WERI-Rb-1 (cell line): ENCODE measurements at regions not wholly inside any gene's neighbourhood (a gene's known extent, or its start where the extent isn't known, plus 50 kb on each side); places are given as distances from the start of the nearest gene placed in this dataset.

Experiments used
- DNase-seq: peaks from one replicate; pipeline ENCODE4 v3.0.0-alpha.2; 2020
- H3K27ac ChIP-seq: fragments of 250-450 bp; sonication (Bioruptor Pico); 2 replicates; pipeline ENCODE4 v1.5.1; 2020; ENCODE audit warnings: mild to moderate bottlenecking, moderate library complexity
- H3K27me3 ChIP-seq: fragments of 250-450 bp; sonication (Bioruptor Pico); 2 replicates; pipeline ENCODE4 v1.5.1; 2021; ENCODE audit warnings: mild to moderate bottlenecking, low read depth, moderate library complexity; ENCODE audit not compliant: insufficient read depth, severe bottlenecking
- H3K36me3 ChIP-seq: fragments of 250-450 bp; sonication (Bioruptor Pico); 2 replicates; pipeline ENCODE4 v1.5.1; 2020; ENCODE audit warnings: mild to moderate bottlenecking, moderate library complexity
- H3K4me3 ChIP-seq: 2 replicates; pipeline ENCODE4 v1.5.1; 2011; ENCODE audit warnings: low read depth, mild to moderate bottlenecking, control low read depth, low read length
- H3K9me3 ChIP-seq: fragments of 250-450 bp; sonication (Bioruptor Pico); 2 replicates; pipeline ENCODE4 v1.5.1; 2021; ENCODE audit warnings: mild to moderate bottlenecking, moderate library complexity; ENCODE audit not compliant: severe bottlenecking
- TF ChIP-seq, protein P1 (sequence below): IDR thresholded peaks from 2 replicates; pipeline ENCODE4 v1.5.1; 2011; ENCODE audit warnings: low read depth, mild to moderate bottlenecking, control low read depth, inconsistent platforms, low read length

DNA sequence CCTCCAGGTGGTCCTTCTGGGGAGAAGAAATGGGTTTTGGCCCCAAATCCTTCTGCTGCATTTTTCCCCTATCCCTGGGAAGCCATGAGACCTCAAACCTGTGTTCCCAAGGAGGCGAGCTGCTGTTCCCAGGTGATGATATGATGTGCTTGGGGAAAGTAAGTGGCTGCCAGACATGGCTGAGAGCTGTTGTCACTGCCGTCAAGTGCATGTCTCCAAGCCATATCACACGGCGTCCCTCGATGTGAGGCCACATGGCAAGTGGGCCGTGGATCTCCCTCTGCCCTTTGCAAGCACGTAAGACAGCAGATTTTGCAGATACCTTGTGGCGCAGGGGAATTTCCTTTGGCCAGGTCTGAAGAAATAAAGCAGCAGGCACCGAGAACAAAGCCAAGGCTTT is 103.7 kb upstream of the CD93 start:
- Histone ChIP-seq H3K4me3 (no peak overlapping the region), H3K27ac (no peak overlapping the region), H3K36me3 (no peaks in the 10 kb centered on the region), H3K9me3 (no peaks in the 10 kb centered on the region), H3K27me3 (peaks cover 48% of the 10 kb centered on the region)
- no peak for DNase-seq
- TF ChIP-seq, protein P1, sequence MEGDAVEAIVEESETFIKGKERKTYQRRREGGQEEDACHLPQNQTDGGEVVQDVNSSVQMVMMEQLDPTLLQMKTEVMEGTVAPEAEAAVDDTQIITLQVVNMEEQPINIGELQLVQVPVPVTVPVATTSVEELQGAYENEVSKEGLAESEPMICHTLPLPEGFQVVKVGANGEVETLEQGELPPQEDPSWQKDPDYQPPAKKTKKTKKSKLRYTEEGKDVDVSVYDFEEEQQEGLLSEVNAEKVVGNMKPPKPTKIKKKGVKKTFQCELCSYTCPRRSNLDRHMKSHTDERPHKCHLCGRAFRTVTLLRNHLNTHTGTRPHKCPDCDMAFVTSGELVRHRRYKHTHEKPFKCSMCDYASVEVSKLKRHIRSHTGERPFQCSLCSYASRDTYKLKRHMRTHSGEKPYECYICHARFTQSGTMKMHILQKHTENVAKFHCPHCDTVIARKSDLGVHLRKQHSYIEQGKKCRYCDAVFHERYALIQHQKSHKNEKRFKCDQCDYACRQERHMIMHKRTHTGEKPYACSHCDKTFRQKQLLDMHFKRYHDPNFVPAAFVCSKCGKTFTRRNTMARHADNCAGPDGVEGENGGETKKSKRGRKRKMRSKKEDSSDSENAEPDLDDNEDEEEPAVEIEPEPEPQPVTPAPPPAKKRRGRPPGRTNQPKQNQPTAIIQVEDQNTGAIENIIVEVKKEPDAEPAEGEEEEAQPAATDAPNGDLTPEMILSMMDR, result no peak

DNA sequence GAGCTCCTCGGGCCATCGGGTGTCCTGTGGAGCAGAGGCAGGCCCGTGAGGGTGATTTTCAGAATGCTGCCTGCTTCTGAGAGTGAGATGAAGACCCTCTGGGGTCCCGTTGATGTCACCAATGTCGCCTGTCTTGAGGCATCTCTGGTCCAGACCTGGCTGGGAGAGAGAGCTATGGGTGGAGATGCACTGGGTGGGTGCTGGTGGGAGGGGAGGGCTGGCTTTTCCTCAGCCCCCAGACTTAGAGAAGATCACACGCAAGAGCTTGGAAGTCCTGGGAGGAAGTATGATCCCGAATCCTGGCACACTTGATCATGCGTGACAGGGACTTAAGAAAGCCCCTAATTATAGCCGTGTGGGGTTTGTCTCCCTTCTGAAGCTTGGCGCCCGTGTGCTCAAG is 103.2 kb upstream of the CD93 start:
- DNase-seq, result no peak
- H3K4me3 ChIP-seq, result no peak overlapping the region
- no peaks in the 10 kb centered on the region for H3K36me3 ChIP-seq
- TF ChIP-seq, protein P1, result no peak
- H3K27me3 ChIP-seq, result peaks cover 53% of the 10 kb centered on the region
- no peaks in the 10 kb centered on the region for H3K9me3 ChIP-seq
- no peak overlapping the region for H3K27ac ChIP-seq

DNA sequence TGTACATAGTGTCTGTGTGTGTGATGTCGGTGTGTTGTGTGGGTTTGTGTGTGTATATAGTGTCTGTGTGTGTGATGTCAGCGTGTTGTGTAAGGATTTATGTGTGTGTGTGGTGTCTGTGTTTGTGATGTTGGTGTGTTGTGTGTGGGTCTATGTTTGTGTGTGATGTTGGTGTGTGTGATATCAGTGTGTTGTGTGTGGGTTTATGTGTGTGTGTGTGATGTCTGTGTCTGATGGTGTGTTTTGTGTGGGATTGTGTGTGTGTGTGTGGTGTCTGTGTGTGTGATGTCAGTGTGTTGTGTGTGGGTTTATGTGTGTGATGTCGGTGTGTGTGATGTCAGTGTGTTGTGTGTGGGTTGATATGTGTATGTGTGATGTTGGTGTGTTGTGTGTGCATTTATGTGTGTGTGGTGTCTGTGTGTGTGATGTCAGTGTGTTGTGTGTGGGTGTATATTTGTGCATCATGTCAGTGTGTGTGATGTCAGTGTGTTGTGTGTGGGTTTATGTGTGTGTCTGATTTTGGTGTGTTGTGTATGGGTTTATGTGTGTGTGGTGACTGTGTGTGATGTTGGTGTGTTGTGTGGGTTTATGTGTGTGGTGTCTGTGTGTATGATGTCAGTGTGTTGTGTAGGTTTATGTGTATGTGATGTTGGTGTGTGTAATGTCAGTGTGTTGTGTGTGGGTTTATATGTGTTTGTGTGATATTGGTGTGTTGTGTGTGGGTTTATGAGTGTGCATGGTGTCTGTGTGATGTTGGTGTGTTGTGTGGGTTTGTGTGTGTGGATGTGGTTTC is 102.4 kb upstream of the CD93 start:
- Histone ChIP-seq H3K27ac (no peak overlapping the region), H3K9me3 (no peaks in the 10 kb centered on the region), H3K4me3 (no peak overlapping the region), H3K27me3 (peaks cover 55% of the 10 kb centered on the region), H3K36me3 (no peaks in the 10 kb centered on the region)
- TF ChIP-seq, protein P1, result no peak
- DNase-seq, result no peak

DNA sequence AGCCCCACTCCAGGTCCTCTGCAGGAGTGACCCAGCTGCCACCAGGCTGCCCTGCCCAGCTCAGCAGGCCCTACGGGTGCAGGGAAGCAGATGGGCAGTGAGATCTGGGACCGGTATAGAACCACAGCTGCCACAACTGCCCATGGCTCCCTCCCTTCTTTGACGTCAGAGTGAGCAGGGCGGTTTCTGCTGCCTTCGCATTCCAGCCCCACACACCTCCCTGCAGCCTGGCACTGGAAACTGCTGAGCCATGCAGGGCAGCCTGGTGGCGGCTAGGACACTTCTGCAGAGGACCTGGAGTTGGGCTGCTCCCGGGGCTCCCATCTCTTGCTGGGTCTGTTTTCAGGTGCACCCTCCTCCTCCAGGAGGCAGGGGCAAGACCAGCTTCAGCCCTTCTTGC is 101.6 kb upstream of the CD93 start:
- H3K27me3 ChIP-seq, result peaks cover 63% of the 10 kb centered on the region
- TF ChIP-seq, protein P1, result no peak
- no peak overlapping the region for H3K27ac ChIP-seq
- no peak overlapping the region for H3K4me3 ChIP-seq
- H3K9me3 ChIP-seq, result no peaks in the 10 kb centered on the region
- no peak for DNase-seq
- no peaks in the 10 kb centered on the region for H3K36me3 ChIP-seq

DNA sequence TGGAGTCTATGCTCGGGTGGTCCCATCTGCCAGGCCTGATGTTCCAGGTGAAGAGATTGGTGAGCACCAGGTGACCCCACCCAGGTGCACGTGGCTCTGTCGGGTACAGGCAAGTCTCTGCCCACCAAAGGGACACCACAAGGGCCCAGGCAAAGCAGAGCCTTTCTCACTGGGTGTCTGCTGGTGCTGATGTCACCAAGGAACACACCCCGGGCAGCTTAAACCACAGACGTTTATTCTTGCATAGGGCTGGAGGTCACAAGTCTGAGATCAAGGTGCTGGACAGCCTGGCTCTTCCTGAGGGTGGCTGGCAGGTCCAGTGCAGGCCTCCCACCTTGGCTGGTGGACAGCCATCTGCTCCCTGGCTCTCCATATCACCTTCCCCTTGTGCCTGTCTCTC is 100.7 kb upstream of the CD93 start:
- Histone ChIP-seq H3K9me3 (no peaks in the 10 kb centered on the region), H3K27ac (no peak overlapping the region), H3K36me3 (no peaks in the 10 kb centered on the region), H3K27me3 (peaks cover 64% of the 10 kb centered on the region), H3K4me3 (no peak overlapping the region)
- no peak for DNase-seq
- TF ChIP-seq, protein P1, result no peak

DNA sequence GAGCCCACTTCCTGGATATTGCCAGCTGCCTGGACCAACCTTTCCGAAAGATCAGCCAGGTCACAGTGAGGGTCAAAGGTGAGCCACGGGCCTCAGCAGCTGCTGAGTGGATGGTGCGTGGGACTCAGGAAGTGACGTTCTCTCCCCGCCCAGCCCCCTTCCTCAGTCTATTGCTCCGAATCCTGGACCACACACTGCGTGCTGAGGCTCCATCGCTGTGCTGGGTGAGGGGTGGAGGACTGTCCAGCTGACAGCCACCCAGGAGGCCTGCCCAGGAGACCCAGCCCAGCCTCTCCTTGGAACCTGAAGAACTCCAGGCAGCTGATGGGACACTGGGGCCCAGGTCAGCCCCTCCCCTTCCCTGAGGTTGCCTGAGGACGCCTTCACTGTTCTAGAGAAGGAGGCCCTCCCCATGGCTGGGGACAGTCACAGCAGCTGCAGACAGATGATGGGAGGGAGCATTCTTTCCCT is 94.4 kb upstream of the CD93 start:
- TF ChIP-seq, protein P1, result no peak
- H3K36me3 ChIP-seq, result no peaks in the 10 kb centered on the region
- H3K4me3 ChIP-seq, result no peak overlapping the region
- no peak overlapping the region for H3K27ac ChIP-seq
- DNase-seq, result no peak
- peaks cover 3% of the 10 kb centered on the region for H3K9me3 ChIP-seq
- H3K27me3 ChIP-seq, result peaks cover 56% of the 10 kb centered on the region
